Body of pancreas (tissue), 4 donors: ENCODE measurements at regions not wholly inside any gene's neighbourhood (a gene's known extent, or its start where the extent isn't known, plus 50 kb on each side); places are given as distances from the start of the nearest gene placed in this dataset.

Source experiments
- POLR2A ChIP-seq, 3 donors: fragments of 450-650 bp; IDR thresholded peaks; one replicate each; pipeline ENCODE4 v1.6.1; 2016; ENCODE audit warnings: antibody characterized with exemption in 3 of 3, mild to moderate bottlenecking in 2 of 3
- TF ChIP-seq, protein P1 (sequence below), 7 experiments: fragments of 450-650 bp in 4 of 7; fragments of 200-600 bp in 3 of 7; sonication (generic) in 3 of 7; IDR thresholded peaks; one replicate each; pipeline ENCODE4 v1.5.1; 2016 to 2019; ENCODE audit warnings: antibody characterized with exemption in 7 of 7

DNA sequence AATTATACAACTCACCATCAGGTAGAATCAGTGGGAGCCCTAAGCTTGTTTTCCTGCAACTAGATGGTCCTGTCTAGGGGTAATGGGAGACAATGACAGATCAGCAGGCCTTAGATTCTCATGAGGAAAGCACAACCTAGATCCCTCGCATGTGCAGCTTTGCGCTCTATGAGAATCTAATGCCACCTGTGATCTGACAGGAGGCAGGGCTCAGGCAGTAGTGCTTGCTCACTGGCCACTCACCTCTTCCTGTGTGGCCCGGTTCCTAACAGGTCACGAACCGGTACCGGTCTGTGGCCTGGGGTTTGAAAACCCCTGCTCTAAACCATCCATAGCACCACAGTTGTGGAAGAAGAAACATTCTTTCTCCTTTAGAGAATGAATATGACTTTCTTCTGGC is 242.8 kb upstream of the CXCR4 start:
- TF ChIP-seq POLR2A (IDR thresholded peaks at IDR 0.05): no peak
- TF ChIP-seq, protein P1, sequence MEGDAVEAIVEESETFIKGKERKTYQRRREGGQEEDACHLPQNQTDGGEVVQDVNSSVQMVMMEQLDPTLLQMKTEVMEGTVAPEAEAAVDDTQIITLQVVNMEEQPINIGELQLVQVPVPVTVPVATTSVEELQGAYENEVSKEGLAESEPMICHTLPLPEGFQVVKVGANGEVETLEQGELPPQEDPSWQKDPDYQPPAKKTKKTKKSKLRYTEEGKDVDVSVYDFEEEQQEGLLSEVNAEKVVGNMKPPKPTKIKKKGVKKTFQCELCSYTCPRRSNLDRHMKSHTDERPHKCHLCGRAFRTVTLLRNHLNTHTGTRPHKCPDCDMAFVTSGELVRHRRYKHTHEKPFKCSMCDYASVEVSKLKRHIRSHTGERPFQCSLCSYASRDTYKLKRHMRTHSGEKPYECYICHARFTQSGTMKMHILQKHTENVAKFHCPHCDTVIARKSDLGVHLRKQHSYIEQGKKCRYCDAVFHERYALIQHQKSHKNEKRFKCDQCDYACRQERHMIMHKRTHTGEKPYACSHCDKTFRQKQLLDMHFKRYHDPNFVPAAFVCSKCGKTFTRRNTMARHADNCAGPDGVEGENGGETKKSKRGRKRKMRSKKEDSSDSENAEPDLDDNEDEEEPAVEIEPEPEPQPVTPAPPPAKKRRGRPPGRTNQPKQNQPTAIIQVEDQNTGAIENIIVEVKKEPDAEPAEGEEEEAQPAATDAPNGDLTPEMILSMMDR (IDR thresholded peaks at IDR 0.05): no peak
